ENCODE measurements at regions not wholly inside any gene's neighbourhood (a gene's known extent, or its start where the extent isn't known, plus 50 kb on each side); places are given as distances from the start of the nearest gene placed in this dataset.

DNA sequence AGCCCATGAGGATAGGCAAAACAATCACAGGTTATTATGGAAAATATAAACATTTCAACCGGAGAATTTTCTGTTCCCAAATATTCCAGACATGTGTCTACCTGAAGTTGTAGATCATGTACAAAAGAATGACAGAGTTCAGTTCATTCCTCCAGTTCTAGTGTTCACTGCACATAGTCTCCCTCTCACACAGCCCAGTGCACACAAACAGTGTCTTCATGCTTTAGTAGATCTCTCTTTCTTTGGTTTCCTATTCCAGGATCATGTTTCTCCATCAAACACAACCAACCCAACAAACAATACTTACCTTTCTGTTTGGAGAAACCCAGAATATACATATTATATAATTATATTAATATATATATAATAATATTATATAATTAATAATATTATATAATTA is 671.9 kb downstream of the TRIML1 start:
- TF ChIP-seq GATA2 (IDR thresholded peaks at IDR 0.05; ENCODE audit: low read depth, low read length) (no peak), GATA3 (IDR thresholded peaks at IDR 0.05; ENCODE audit: low read depth, low read length) (no peak)

Data from SH-SY5Y (cell line).